ENCODE measurements at regions not wholly inside any gene's neighbourhood (a gene's known extent, or its start where the extent isn't known, plus 50 kb on each side); places are given as distances from the start of the nearest gene placed in this dataset.

GRCh38 chr6:132135409-132135808, 184.2 kb upstream of the CCN2 start:
- TF ChIP-seq EZH2 (IDR thresholded peaks at IDR 0.05; ENCODE audit: borderline replicate concordance, low read length) (no peak), CTCF (IDR thresholded peaks at IDR 0.05; ENCODE audit: low read length) (no peak)
